ENCODE measurements at regions not wholly inside any gene's neighbourhood (a gene's known extent, or its start where the extent isn't known, plus 50 kb on each side); places are given as distances from the start of the nearest gene placed in this dataset.

- no peak overlapping the region for H3K4me3 ChIP-seq (ENCODE audit: low read depth, low read length)
- peak; percentile 37 for DNase-seq (ENCODE audit: low read depth)
- TF ChIP-seq CTCF (IDR thresholded peaks at IDR 0.05; ENCODE audit: insufficient read depth, low read length): no peak
These were observed 50.4 kb upstream of the ZNF365 start for GRCh38 chr10:62323751-62324150.

Measured in fibroblast of the aortic adventitia (primary cell).